ENCODE measurements at regions not wholly inside any gene's neighbourhood (a gene's known extent, or its start where the extent isn't known, plus 50 kb on each side); places are given as distances from the start of the nearest gene placed in this dataset.
"Not testable (repeated sequence)": the region's sequence is repeated elsewhere in the genome, so short reads cannot be mapped to it uniquely, and the experiment has no call there.

GRCh38 chr12:127150028-127150427 is 1116.9 kb upstream of the TMEM132C start:
- no peak for TF ChIP-seq CTCF (IDR thresholded peaks at IDR 0.05; ENCODE audit: insufficient read depth, low read length, poor library complexity, severe bottlenecking)
- no peaks in the 10 kb centered on the region for H3K27me3 ChIP-seq (ENCODE audit: control insufficient read depth, insufficient read depth, low read length)
- no peak overlapping the region for H3K4me3 ChIP-seq (ENCODE audit: low read depth, low read length)
- no peaks in the 10 kb centered on the region for H3K36me3 ChIP-seq (ENCODE audit: control insufficient read depth, insufficient read depth, low read length)
- no peak for DNase-seq (ENCODE audit: low read depth)

- no peaks in the 10 kb centered on the region for H3K27me3 ChIP-seq (ENCODE audit: control insufficient read depth, insufficient read depth, low read length)
- DNase-seq (ENCODE audit: low read depth) = no peak
- no peaks in the 10 kb centered on the region for H3K36me3 ChIP-seq (ENCODE audit: control insufficient read depth, insufficient read depth, low read length)
- H3K4me3 ChIP-seq (ENCODE audit: low read depth, low read length) = no peak overlapping the region
- no peak for TF ChIP-seq CTCF (IDR thresholded peaks at IDR 0.05; ENCODE audit: insufficient read depth, low read length, poor library complexity, severe bottlenecking)
These were observed 1116.5 kb upstream of the TMEM132C start for GRCh38 chr12:127150479-127150878.

- DNase-seq (ENCODE audit: low read depth) = no peak
- TF ChIP-seq CTCF (IDR thresholded peaks at IDR 0.05; ENCODE audit: insufficient read depth, low read length, poor library complexity, severe bottlenecking) = no peak
These were observed 1116.0 kb upstream of the TMEM132C start for GRCh38 chr12:127150956-127151355.

GRCh38 chr12:127153996-127154395 is 1113.0 kb upstream of the TMEM132C start:
- Histone ChIP-seq H3K36me3 (ENCODE audit: control insufficient read depth, insufficient read depth, low read length) (no peaks in the 10 kb centered on the region), H3K4me3 (ENCODE audit: low read depth, low read length) (no peak overlapping the region), H3K27me3 (ENCODE audit: control insufficient read depth, insufficient read depth, low read length) (no peaks in the 10 kb centered on the region)
- no peak for TF ChIP-seq CTCF (IDR thresholded peaks at IDR 0.05; ENCODE audit: insufficient read depth, low read length, poor library complexity, severe bottlenecking)
- DNase-seq (ENCODE audit: low read depth) = no peak

More at GRCh38 chr12:127150956-127151355, 1116.0 kb upstream of the TMEM132C start:
- no peaks in the 10 kb centered on the region for H3K36me3 ChIP-seq (ENCODE audit: control insufficient read depth, insufficient read depth, low read length)
- H3K4me3 ChIP-seq (ENCODE audit: low read depth, low read length) = no peak overlapping the region
- no peaks in the 10 kb centered on the region for H3K27me3 ChIP-seq (ENCODE audit: control insufficient read depth, insufficient read depth, low read length)

GRCh38 chr12:127154830-127155229 is 1112.1 kb upstream of the TMEM132C start:
- not testable (repeated sequence) for H3K36me3 ChIP-seq (ENCODE audit: control insufficient read depth, insufficient read depth, low read length); H3K27me3 ChIP-seq (ENCODE audit: control insufficient read depth, insufficient read depth, low read length); H3K4me3 ChIP-seq (ENCODE audit: low read depth, low read length); DNase-seq (ENCODE audit: low read depth)

GRCh38 chr12:127155935-127156619 is 1110.9 kb upstream of the TMEM132C start:
- not testable (repeated sequence) for H3K36me3 ChIP-seq (ENCODE audit: control insufficient read depth, insufficient read depth, low read length); H3K4me3 ChIP-seq (ENCODE audit: low read depth, low read length); DNase-seq (ENCODE audit: low read depth)

GRCh38 chr12:127157501-127158366 is 1109.2 kb upstream of the TMEM132C start:
- not testable (repeated sequence) for DNase-seq (ENCODE audit: low read depth); H3K4me3 ChIP-seq (ENCODE audit: low read depth, low read length); H3K36me3 ChIP-seq (ENCODE audit: control insufficient read depth, insufficient read depth, low read length); H3K27me3 ChIP-seq (ENCODE audit: control insufficient read depth, insufficient read depth, low read length)

More at GRCh38 chr12:127155935-127156619, 1110.9 kb upstream of the TMEM132C start:
- H3K27me3 ChIP-seq (ENCODE audit: control insufficient read depth, insufficient read depth, low read length) = not testable (repeated sequence)
